ENCODE measurements at regions not wholly inside any gene's neighbourhood (a gene's known extent, or its start where the extent isn't known, plus 50 kb on each side); places are given as distances from the start of the nearest gene placed in this dataset.

DNA sequence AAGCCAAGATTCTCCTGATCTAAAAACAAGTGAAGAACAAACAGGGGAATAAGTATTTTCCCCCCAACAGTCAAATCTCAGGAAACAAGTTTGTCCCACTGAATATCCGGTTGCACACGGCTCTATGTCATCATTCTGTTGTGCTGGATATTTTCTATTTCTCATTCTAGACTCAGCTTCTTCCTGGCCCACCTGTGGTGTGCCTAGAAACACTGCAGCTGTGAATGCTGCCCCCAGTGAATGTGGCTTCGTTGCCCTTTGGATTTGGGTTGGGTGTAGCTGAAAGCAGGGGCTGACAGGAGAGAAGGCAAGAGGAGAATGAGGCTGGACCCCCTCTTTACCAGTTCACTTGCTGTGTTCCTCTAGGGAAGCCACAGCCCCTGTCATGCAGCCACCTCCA is 181.2 kb upstream of the PROK2 start:
- ChIA-PET POLR2A (no interaction called here), CTCF (interaction anchor here (0.8 kb wide), 1 partner anchor 9 kb away, joined by 4 read pairs; no protein-coding TSS in a partner anchor)
- Histone ChIP-seq H3K27ac (no peak overlapping the region), H3K9me3 (no peaks in the 10 kb centered on the region), H3K4me1 (no peaks in the 10 kb centered on the region), H3K4me2 (no peak overlapping the region), H3K4me3 (no peak overlapping the region)
- WGBS (ENCODE audit: missing lambda C conversion rate), result 9% methylated on average over 3 of the region's 3 CpGs
- ATAC-seq (no peak), DNase-seq (ENCODE audit: low read depth in 1 of 2, low spot score in 1 of 2) (no peak), FAIRE-seq (no peak)
- no peak for TF ChIP-seq POLR2A (IDR thresholded peaks at IDR 0.05; ENCODE audit: low read length)
- no peak for TF ChIP-seq CHD4 (IDR thresholded peaks at IDR 0.05; ENCODE audit: borderline replicate concordance)
- no peak for TF ChIP-seq CTCF (IDR thresholded peaks at IDR 0.05)

- Histone ChIP-seq H3K4me3 (no peak overlapping the region), H3K27ac (no peak overlapping the region), H3K9me3 (no peaks in the 10 kb centered on the region), H3K4me2 (no peak overlapping the region), H3K4me1 (no peaks in the 10 kb centered on the region)
- POLR2A ChIA-PET, result no interaction called here
- FAIRE-seq (no peak), ATAC-seq (no peak), DNase-seq (ENCODE audit: low read depth in 1 of 2, low spot score in 1 of 2) (no peak)
- CTCF ChIA-PET, result interaction anchor here (0.6 to 1.5 kb wide), 3 partner anchors 8 to 720 kb away, joined by 3 to 5 read pairs (median 3); no protein-coding TSS in a partner anchor
- TF ChIP-seq ZNF302 (CRISPR knock-in tag; IDR thresholded peaks at IDR 0.05), result no peak
- TF ChIP-seq EHMT2 (IDR thresholded peaks at IDR 0.05; ENCODE audit: low read depth), result no peak
- no peak for TF ChIP-seq HDAC2 (IDR thresholded peaks at IDR 0.05)
- no peak for TF ChIP-seq JUNB (IDR thresholded peaks at IDR 0.05)
- no peak for TF ChIP-seq CHD4 (IDR thresholded peaks at IDR 0.05; ENCODE audit: borderline replicate concordance)
- TF ChIP-seq NPAS2 (CRISPR knock-in tag; IDR thresholded peaks at IDR 0.05; ENCODE audit: borderline replicate concordance), result no peak
- no peak for TF ChIP-seq MAFK (IDR thresholded peaks at IDR 0.05; ENCODE audit: partially characterized antibody)
- TF ChIP-seq RNF2 (IDR thresholded peaks at IDR 0.05; ENCODE audit: borderline replicate concordance, low read depth), result no peak
- TF ChIP-seq NFE2L2 (conservative IDR thresholded peaks at IDR 0.05; ENCODE audit: low read length), result no peak
- no peak for TF ChIP-seq E2F6 (IDR thresholded peaks at IDR 0.05; ENCODE audit: borderline replicate concordance, low read depth)
- TF ChIP-seq HOXA7 (CRISPR knock-in tag; IDR thresholded peaks at IDR 0.05), result no peak
- no peak for TF ChIP-seq CTCF (IDR thresholded peaks at IDR 0.05)
- 83% methylated on average over 1 of the region's 1 CpG for WGBS (ENCODE audit: missing lambda C conversion rate)
Measured at GRCh38 chr3:71964170-71964569, 179.2 kb upstream of the PROK2 start.

- H3K4me1 ChIP-seq, result no peaks in the 10 kb centered on the region
- no peak overlapping the region for H3K4me3 ChIP-seq
- DNase-seq (ENCODE audit: low read depth in 1 of 2, low spot score in 1 of 2) (no peak), FAIRE-seq (no peak), ATAC-seq (no peak)
- POLR2A ChIA-PET, result no interaction called here
- H3K27ac ChIP-seq, result no peak overlapping the region
- H3K9me3 ChIP-seq, result no peaks in the 10 kb centered on the region
- TF ChIP-seq POLR2AphosphoS2 (conservative IDR thresholded peaks at IDR 0.05; ENCODE audit: low read length) (no peak), ELK1 (IDR thresholded peaks at IDR 0.05; ENCODE audit: low read depth, low read length) (no peak), FOSL2 (IDR thresholded peaks at IDR 0.05) (no peak), FOSL2 (CRISPR knock-in tag; IDR thresholded peaks at IDR 0.05) (no peak), EHF (CRISPR knock-in tag; IDR thresholded peaks at IDR 0.05) (no peak), CHD4 (IDR thresholded peaks at IDR 0.05; ENCODE audit: borderline replicate concordance) (no peak)
- WGBS (ENCODE audit: missing lambda C conversion rate), result 33% methylated on average over 8 of the region's 8 CpGs
- H3K4me2 ChIP-seq, result no peak overlapping the region
- CTCF ChIA-PET, result no interaction called here
Measured at GRCh38 chr3:71962561-71963240, 177.8 kb upstream of the PROK2 start.
